Psoas muscle (tissue), 7 donors: ENCODE measurements at regions not wholly inside any gene's neighbourhood (a gene's known extent, or its start where the extent isn't known, plus 50 kb on each side); places are given as distances from the start of the nearest gene placed in this dataset.

Experiments
- ATAC-seq, 4 donors: fragments of 200-7000 bp; cut with Tn5 transposase; one replicate each; pipeline ENCODE4 v1.9.1; 2020; ENCODE audit warnings: moderate library complexity in 3 of 4, mild to moderate bottlenecking in 2 of 4
- DNase-seq, 2 donors: peaks; one replicate each; pipeline ENCODE4 v3.0.0-alpha.2; 2020
- H3K27ac ChIP-seq: fragments of 200-600 bp; one replicate; pipeline ENCODE4 v1.8.0; 2022
- H3K27me3 ChIP-seq, 3 donors: fragments of 200-600 bp in 1 of 3; one replicate each; pipeline versions ENCODE4 v1.6.1 to v1.8.0; 2013 to 2022; ENCODE audit warnings: low read length in 2 of 3, mild to moderate bottlenecking in 2 of 3, moderate library complexity in 1 of 3; ENCODE audit not compliant: insufficient read depth in 3 of 3
- H3K36me3 ChIP-seq, 2 donors: fragments of 200-600 bp in 1 of 2; one replicate each; pipeline versions ENCODE4 v1.6.1 to v1.8.0; 2013 to 2022; ENCODE audit warnings: low read depth in 1 of 2, mild to moderate bottlenecking in 1 of 2, moderate library complexity in 1 of 2; ENCODE audit not compliant: insufficient read depth in 1 of 2
- H3K4me1 ChIP-seq: fragments of 200-600 bp; one replicate; pipeline ENCODE4 v1.8.0; 2022
- H3K4me3 ChIP-seq: fragments of 200-600 bp; one replicate; pipeline ENCODE4 v1.8.0; 2022; ENCODE audit warnings: mild to moderate bottlenecking
- H3K9me3 ChIP-seq: fragments of 200-600 bp; one replicate; pipeline ENCODE4 v1.8.0; 2022
- CTCF ChIP-seq: fragments of 200-600 bp; IDR thresholded peaks from one replicate; pipeline ENCODE4 v1.8.0; 2022; ENCODE audit warnings: antibody characterized with exemption
- WGBS, 3 donors: extraction: QIAGEN DNeasy Blood & Tissue Kit; methylation state at CpG; one replicate each; pipeline versions ENCODE4 v1.1.6 to v1.1.7; 2013; 5-methylcytosine and 5-hydroxymethylcytosine counted together
- intact Hi-C, 2 donors: fragments of 100-400 bp; cut with DNase I; formaldehyde crosslinking; loops; one replicate each; pipeline versions ENCODE4 v1.11.0 to v1.14.2; 2022
- donor health status: healthy with polysubstance abuse.
- donor health status: DM: no; HTN: no; CAD: no; lungs with moderate emphysema.
- donor health status: Bipolar disorder and iron deficiency.
- donor health status: healthy.
- donor health status: DM: yes; HTN: yes; CAD: no.
- donor health status: DM: no; HTN: no; CAD: no.
- donor health status: DM: yes; HTN: yes; CAD: no.

GRCh38 chr2:220705678-220706077, 866.4 kb downstream of the EPHA4 start:
- no peak overlapping the region for H3K27ac ChIP-seq
- ATAC-seq (no peak), DNase-seq (no peak)
- no peak overlapping the region for H3K4me3 ChIP-seq
- H3K36me3 ChIP-seq = no peaks in the 10 kb centered on the region
- H3K27me3 ChIP-seq = no peaks in the 10 kb centered on the region
- TF ChIP-seq CTCF = no peak
- WGBS, 3 donors = 77 to 78% (median 78%) methylated on average over 4 of the region's 4 CpGs
- H3K4me1 ChIP-seq = no peaks in the 10 kb centered on the region
- H3K9me3 ChIP-seq = peaks cover 5% of the 10 kb centered on the region
- intact Hi-C loops = no loop called here

DNA sequence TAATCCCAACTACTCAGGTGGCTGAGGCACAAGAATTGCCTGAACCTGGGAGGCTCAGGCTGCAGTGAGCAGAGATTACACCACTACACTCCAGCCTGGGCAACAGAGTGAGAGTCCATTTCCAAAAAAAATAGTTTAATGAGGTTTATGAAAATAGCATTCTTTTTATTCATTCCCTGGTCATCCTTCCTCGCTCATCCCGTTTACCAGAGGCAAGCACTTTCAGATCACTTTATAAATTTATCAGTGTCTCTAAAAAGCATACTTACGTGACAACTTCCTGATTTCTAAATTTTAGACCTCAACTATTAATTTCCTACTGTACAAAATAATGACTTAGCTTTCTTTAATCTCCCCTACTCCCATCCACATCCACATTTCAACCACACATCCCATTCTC, 864.8 kb downstream of the EPHA4 start:
- no peaks in the 10 kb centered on the region for H3K4me1 ChIP-seq
- H3K27ac ChIP-seq = no peak overlapping the region
- intact Hi-C loops = no loop called here
- DNase-seq (no peak), ATAC-seq (no peak)
- H3K27me3 ChIP-seq = no peaks in the 10 kb centered on the region
- no peak overlapping the region for H3K4me3 ChIP-seq
- no peaks in the 10 kb centered on the region for H3K36me3 ChIP-seq
- H3K9me3 ChIP-seq = no peaks in the 10 kb centered on the region
- 84 to 92% (median 87%) methylated on average over 3 of the region's 3 CpGs for WGBS, 3 donors
- no peak for TF ChIP-seq CTCF

GRCh38 chr2:220708366-220708765, 863.7 kb downstream of the EPHA4 start:
- TF ChIP-seq CTCF = no peak
- no peaks in the 10 kb centered on the region for H3K27me3 ChIP-seq
- H3K27ac ChIP-seq = no peak overlapping the region
- ATAC-seq (no peak), DNase-seq (no peak)
- no peak overlapping the region for H3K4me3 ChIP-seq
- no peaks in the 10 kb centered on the region for H3K36me3 ChIP-seq
- WGBS, 3 donors = 52 to 53% (median 52%) methylated on average over 3 of the region's 3 CpGs
- H3K4me1 ChIP-seq = no peaks in the 10 kb centered on the region
- no peaks in the 10 kb centered on the region for H3K9me3 ChIP-seq
- intact Hi-C loops = no loop called here

GRCh38 chr2:220717283-220717682, 854.8 kb downstream of the EPHA4 start:
- H3K4me3 ChIP-seq = no peak overlapping the region
- H3K4me1 ChIP-seq = no peaks in the 10 kb centered on the region
- intact Hi-C loops = no loop called here
- no peak for TF ChIP-seq CTCF
- H3K27me3 ChIP-seq = no peaks in the 10 kb centered on the region
- DNase-seq (no peak), ATAC-seq (no peak)
- no peaks in the 10 kb centered on the region for H3K36me3 ChIP-seq
- WGBS, 3 donors = 89 to 93% (median 91%) methylated on average over 3 of the region's 3 CpGs
- no peak overlapping the region for H3K27ac ChIP-seq
- H3K9me3 ChIP-seq = no peaks in the 10 kb centered on the region

DNA sequence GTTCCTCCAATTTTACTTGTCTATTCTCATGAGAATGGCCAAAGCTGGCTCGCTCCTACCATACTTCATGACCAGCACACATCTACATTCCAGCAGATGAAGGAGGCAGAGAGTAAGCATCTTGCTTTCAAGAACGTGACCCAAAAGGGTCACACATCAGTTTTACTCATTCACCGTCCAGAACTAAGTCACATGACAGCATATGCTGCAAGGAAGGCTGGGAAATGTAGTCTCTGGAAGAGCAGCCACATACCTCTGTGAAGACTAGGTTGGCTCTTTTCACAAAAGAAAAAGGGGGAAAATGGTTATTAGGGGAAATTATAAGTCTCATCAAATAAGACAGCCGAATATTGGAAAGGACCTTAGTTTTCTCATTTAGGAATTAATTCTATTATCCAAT, 835.3 kb downstream of the EPHA4 start:
- Histone ChIP-seq H3K36me3 (no peaks in the 10 kb centered on the region), H3K9me3 (peaks cover 9% of the 10 kb centered on the region), H3K27ac (no peak overlapping the region), H3K4me1 (no peaks in the 10 kb centered on the region), H3K27me3 (no peaks in the 10 kb centered on the region), H3K4me3 (no peak overlapping the region)
- WGBS, 3 donors = 43 to 57% (median 48%) methylated on average over 4 of the region's 4 CpGs
- ATAC-seq = no peak
- no peak for TF ChIP-seq CTCF
- DNase-seq = no peak
- intact Hi-C loops = no loop called here
